ENCODE measurements at regions not wholly inside any gene's neighbourhood (a gene's known extent, or its start where the extent isn't known, plus 50 kb on each side); places are given as distances from the start of the nearest gene placed in this dataset.
"Not testable (repeated sequence)": the region's sequence is repeated elsewhere in the genome, so short reads cannot be mapped to it uniquely, and the experiment has no call there.

DNA sequence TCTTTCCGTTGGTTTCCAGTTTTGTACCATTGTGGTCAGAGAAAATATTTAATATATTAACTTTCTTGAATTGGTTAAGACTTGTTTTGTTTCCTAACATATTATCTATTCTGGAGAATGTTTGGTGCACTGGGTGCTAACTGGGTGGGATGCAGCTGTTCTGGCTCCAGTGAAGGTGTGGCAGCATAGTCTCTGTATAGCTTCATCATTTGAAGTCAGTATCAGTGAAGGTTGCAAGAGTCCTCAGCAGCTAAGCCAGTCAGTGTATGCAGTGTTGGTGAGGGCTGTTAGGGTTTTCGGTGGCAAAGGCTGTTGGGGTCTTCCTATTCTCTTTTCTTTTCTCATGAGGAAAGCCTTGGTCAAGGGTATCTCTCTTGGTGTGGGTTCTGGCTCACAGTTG, 698.7 kb upstream of the ADGRL4 start:
- no TSS peak for BruUV-seq (replicated peaks)
- CTCF ChIA-PET = no interaction called here
- Histone ChIP-seq H3K4me3 (ENCODE audit: low read depth, low read length, poor library complexity, severe bottlenecking) (no peak overlapping the region), H3K4me1 (ENCODE audit: insufficient read depth, low read length, poor library complexity, severe bottlenecking) (no peaks in the 10 kb centered on the region), H3K27me3 (replicated peaks; ENCODE audit: insufficient read depth, low read depth, low read length, poor library complexity) (no peaks in the 10 kb centered on the region), H3K27ac (ENCODE audit: low read depth, low read length, poor library complexity, severe bottlenecking) (no peak overlapping the region), H3K9me3 (ENCODE audit: low read depth, low read length, poor library complexity, severe bottlenecking) (no peaks in the 10 kb centered on the region), H3K36me3 (ENCODE audit: insufficient read depth, low read length, poor library complexity, severe bottlenecking) (no peaks in the 10 kb centered on the region)
- no peak for TF ChIP-seq EZH2 (IDR thresholded peaks at IDR 0.05; ENCODE audit: borderline replicate concordance, low read depth, low read length, poor library complexity, severe bottlenecking)
- TF ChIP-seq, protein P1, sequence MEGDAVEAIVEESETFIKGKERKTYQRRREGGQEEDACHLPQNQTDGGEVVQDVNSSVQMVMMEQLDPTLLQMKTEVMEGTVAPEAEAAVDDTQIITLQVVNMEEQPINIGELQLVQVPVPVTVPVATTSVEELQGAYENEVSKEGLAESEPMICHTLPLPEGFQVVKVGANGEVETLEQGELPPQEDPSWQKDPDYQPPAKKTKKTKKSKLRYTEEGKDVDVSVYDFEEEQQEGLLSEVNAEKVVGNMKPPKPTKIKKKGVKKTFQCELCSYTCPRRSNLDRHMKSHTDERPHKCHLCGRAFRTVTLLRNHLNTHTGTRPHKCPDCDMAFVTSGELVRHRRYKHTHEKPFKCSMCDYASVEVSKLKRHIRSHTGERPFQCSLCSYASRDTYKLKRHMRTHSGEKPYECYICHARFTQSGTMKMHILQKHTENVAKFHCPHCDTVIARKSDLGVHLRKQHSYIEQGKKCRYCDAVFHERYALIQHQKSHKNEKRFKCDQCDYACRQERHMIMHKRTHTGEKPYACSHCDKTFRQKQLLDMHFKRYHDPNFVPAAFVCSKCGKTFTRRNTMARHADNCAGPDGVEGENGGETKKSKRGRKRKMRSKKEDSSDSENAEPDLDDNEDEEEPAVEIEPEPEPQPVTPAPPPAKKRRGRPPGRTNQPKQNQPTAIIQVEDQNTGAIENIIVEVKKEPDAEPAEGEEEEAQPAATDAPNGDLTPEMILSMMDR (conservative IDR thresholded peaks at IDR 0.05; ENCODE audit: low read depth, low read length) = no peak
- DNase-seq (ENCODE audit: low spot score) = no peak
- POLR2A ChIA-PET (ENCODE audit: low non-redundant PET) = no interaction called here
- intact Hi-C loops (cut with micrococcal nuclease; ENCODE audit: unreplicated experiment) = no loop called here

DNA sequence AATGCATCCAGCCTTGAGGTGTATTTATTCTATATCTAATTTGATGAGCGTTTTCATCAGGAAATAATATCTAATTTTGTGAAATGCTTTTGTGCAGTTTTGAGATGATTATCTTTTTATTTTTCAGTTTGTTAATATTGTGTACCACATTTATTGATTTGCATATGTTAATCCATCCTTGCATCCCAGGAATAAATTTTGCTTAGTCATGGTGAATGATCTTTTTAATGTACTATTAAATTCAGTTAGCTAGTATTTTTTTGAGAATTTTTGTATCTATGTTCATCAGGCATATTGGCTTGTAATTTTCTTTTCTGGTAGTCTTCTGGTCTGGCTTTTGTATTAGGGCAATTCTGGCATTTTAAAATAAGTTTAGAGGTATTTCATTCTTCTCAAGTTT, 697.5 kb upstream of the ADGRL4 start:
- TF ChIP-seq EZH2 (IDR thresholded peaks at IDR 0.05; ENCODE audit: borderline replicate concordance, low read depth, low read length, poor library complexity, severe bottlenecking) = no peak
- TF ChIP-seq, protein P1 (conservative IDR thresholded peaks at IDR 0.05; ENCODE audit: low read depth, low read length) = no peak
- ChIA-PET POLR2A (ENCODE audit: low non-redundant PET) (no interaction called here), CTCF (no interaction called here)
- H3K27ac ChIP-seq (ENCODE audit: low read depth, low read length, poor library complexity, severe bottlenecking) = no peak overlapping the region
- no peaks in the 10 kb centered on the region for H3K9me3 ChIP-seq (ENCODE audit: low read depth, low read length, poor library complexity, severe bottlenecking)
- BruUV-seq (replicated peaks) = no TSS peak
- DNase-seq (ENCODE audit: low spot score) = no peak
- H3K4me1 ChIP-seq (ENCODE audit: insufficient read depth, low read length, poor library complexity, severe bottlenecking) = no peaks in the 10 kb centered on the region
- no peak overlapping the region for H3K4me3 ChIP-seq (ENCODE audit: low read depth, low read length, poor library complexity, severe bottlenecking)
- H3K27me3 ChIP-seq (replicated peaks; ENCODE audit: insufficient read depth, low read depth, low read length, poor library complexity) = no peaks in the 10 kb centered on the region
- no peaks in the 10 kb centered on the region for H3K36me3 ChIP-seq (ENCODE audit: insufficient read depth, low read length, poor library complexity, severe bottlenecking)
- intact Hi-C loops (cut with micrococcal nuclease; ENCODE audit: unreplicated experiment) = no loop called here

DNA sequence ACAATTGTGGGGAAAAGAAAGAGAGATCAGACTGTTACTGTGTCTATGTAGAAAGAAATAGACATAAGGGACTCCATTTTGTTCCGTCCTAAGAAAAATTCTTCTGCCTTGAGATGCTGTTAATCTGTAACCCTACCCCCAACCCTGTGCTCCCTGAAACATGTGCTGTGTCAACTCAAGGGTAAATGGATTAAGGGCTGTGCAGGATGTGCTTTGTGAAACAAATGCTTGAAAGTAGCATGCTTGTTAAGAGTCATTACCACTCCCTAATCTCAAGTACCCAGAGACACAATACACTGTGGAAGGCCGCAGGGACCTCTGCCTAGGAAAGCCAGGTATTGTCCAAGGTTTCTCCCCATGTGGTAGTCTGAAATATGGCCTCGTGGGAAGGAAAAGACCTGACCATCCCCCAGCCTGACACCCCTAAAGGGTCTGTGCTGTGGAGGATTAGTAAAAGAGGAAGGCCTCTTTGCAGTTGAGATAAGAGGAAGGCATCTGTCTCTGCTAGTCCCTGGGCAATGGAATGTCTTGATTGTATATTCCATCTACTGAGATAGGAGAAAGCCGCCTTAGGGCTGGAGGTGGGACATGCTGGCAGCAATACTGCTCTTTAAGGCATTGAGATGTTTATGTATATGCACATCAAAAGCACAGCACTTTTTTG, 695.9 kb upstream of the ADGRL4 start:
- POLR2A ChIA-PET (ENCODE audit: low non-redundant PET); H3K36me3 ChIP-seq (ENCODE audit: insufficient read depth, low read length, poor library complexity, severe bottlenecking); CTCF ChIA-PET; BruUV-seq (replicated peaks); H3K4me3 ChIP-seq (ENCODE audit: low read depth, low read length, poor library complexity, severe bottlenecking); H3K9me3 ChIP-seq (ENCODE audit: low read depth, low read length, poor library complexity, severe bottlenecking); H3K4me1 ChIP-seq (ENCODE audit: insufficient read depth, low read length, poor library complexity, severe bottlenecking); H3K27ac ChIP-seq (ENCODE audit: low read depth, low read length, poor library complexity, severe bottlenecking); H3K27me3 ChIP-seq (replicated peaks; ENCODE audit: insufficient read depth, low read depth, low read length, poor library complexity); intact Hi-C loops (cut with micrococcal nuclease; ENCODE audit: unreplicated experiment): not testable (repeated sequence)
- DNase-seq (ENCODE audit: low spot score) = peak; percentile 45

DNA sequence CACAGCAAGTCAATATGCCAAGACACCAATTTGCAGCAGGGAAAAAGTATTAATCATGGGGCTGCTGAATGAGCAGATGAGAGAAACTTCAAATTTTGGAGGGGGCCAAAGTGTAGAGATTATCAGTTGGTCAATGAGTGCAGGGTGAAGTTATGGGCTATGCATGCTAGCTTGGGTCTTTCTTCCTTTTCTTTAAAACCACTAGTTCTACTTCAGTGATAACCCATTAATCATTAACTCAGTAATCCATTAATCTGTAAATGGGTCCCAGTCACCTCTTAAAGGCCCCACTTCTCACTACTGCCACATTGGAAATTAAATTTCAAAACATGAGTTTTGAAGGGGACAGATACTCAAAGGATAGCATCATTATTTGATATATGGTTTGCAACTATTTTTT, 688.6 kb upstream of the ADGRL4 start:
- TF ChIP-seq, protein P1 (conservative IDR thresholded peaks at IDR 0.05; ENCODE audit: low read depth, low read length) = no peak
- TF ChIP-seq EZH2 (IDR thresholded peaks at IDR 0.05; ENCODE audit: borderline replicate concordance, low read depth, low read length, poor library complexity, severe bottlenecking) = no peak
- Histone ChIP-seq H3K4me3 (ENCODE audit: low read depth, low read length, poor library complexity, severe bottlenecking) (no peak overlapping the region), H3K27ac (ENCODE audit: low read depth, low read length, poor library complexity, severe bottlenecking) (no peak overlapping the region), H3K36me3 (ENCODE audit: insufficient read depth, low read length, poor library complexity, severe bottlenecking) (no peaks in the 10 kb centered on the region), H3K4me1 (ENCODE audit: insufficient read depth, low read length, poor library complexity, severe bottlenecking) (no peaks in the 10 kb centered on the region), H3K9me3 (ENCODE audit: low read depth, low read length, poor library complexity, severe bottlenecking) (no peaks in the 10 kb centered on the region), H3K27me3 (replicated peaks; ENCODE audit: insufficient read depth, low read depth, low read length, poor library complexity) (no peaks in the 10 kb centered on the region)
- ChIA-PET CTCF (no interaction called here), POLR2A (ENCODE audit: low non-redundant PET) (no interaction called here)
- intact Hi-C loops (cut with micrococcal nuclease; ENCODE audit: unreplicated experiment) = no loop called here
- no TSS peak for BruUV-seq (replicated peaks)
- DNase-seq (ENCODE audit: low spot score) = no peak

Measured in A673 (cell line).